Neural cell (in vitro differentiated cells): ENCODE measurements at regions not wholly inside any gene's neighbourhood (a gene's known extent, or its start where the extent isn't known, plus 50 kb on each side); places are given as distances from the start of the nearest gene placed in this dataset.

Source experiments
- H2AFZ ChIP-seq: fragments of 200-600, 300-800 bp; sonication (generic), shearing (Covaris generic); 2 replicates; pipeline ENCODE4 v1.6.0; 2014; ENCODE audit warnings: low read depth, mild to moderate bottlenecking, antibody characterized with exemption, low read length, moderate library complexity
- H3F3A ChIP-seq: fragments of 200-600 bp; shearing (Covaris generic); 2 replicates; pipeline ENCODE4 v1.6.1; 2016; ENCODE audit warnings: mild to moderate bottlenecking, moderate library complexity, mixed read lengths, antibody characterized with exemption, low read length; ENCODE audit not compliant: insufficient read depth, poor library complexity, severe bottlenecking
- H3K27ac ChIP-seq: fragments of 200-600, 300-800 bp; sonication (generic), shearing (Covaris generic); 2 replicates; pipeline ENCODE4 v1.5.1; 2014; ENCODE audit warnings: mild to moderate bottlenecking, low read length, moderate library complexity
- H3K27me3 ChIP-seq: fragments of 300-800, 200-600 bp; sonication (generic), shearing (Covaris generic); 2 replicates; pipeline ENCODE4 v1.6.0; 2014; ENCODE audit warnings: mild to moderate bottlenecking, low read depth, low read length, moderate library complexity; ENCODE audit not compliant: insufficient read depth
- H3K36me3 ChIP-seq: fragments of 300-800, 200-600 bp; sonication (generic), shearing (Covaris generic); 2 replicates; pipeline ENCODE4 v1.5.1; 2014; ENCODE audit warnings: mild to moderate bottlenecking, antibody characterized with exemption, low read length, moderate library complexity; ENCODE audit not compliant: insufficient read depth
- H3K4me2 ChIP-seq: fragments of 300-800, 200-600 bp; sonication (generic), shearing (Covaris generic); 2 replicates; pipeline ENCODE4 v1.6.0; 2014; ENCODE audit warnings: mild to moderate bottlenecking, low read length
- H3K4me3 ChIP-seq: fragments of 300-800, 200-600 bp; sonication (generic), shearing (Covaris generic); 2 replicates; pipeline ENCODE4 v1.5.1; 2014; ENCODE audit warnings: mild to moderate bottlenecking, low read length, moderate library complexity
- H3K79me2 ChIP-seq: fragments of 200-600 bp; shearing (Covaris generic); replicated peaks from 2 replicates; pipeline ENCODE4 v1.6.0; 2014; ENCODE audit warnings: mild to moderate bottlenecking, low read length, moderate library complexity; ENCODE audit not compliant: insufficient read depth
- H3K9ac ChIP-seq: fragments of 300-800, 200-600 bp; sonication (generic), shearing (Covaris generic); 2 replicates; pipeline ENCODE4 v1.6.1; 2016; ENCODE audit warnings: mild to moderate bottlenecking, low read length, mixed read lengths
- H3K9me2 ChIP-seq: fragments of 200-600 bp; shearing (Covaris generic); 2 replicates; pipeline ENCODE4 v1.6.1; 2016; ENCODE audit warnings: mild to moderate bottlenecking, low read length, mixed read lengths; ENCODE audit not compliant: insufficient read depth
- H3K9me3 ChIP-seq: fragments of 200-600, 300-800 bp; sonication (generic), shearing (Covaris generic); 2 replicates; pipeline ENCODE4 v1.6.1; 2016; ENCODE audit warnings: mild to moderate bottlenecking, mixed run types, low read length, moderate library complexity, mixed read lengths
- H4K20me1 ChIP-seq: fragments of 200-600 bp; shearing (Covaris generic); 2 replicates; pipeline ENCODE4 v1.6.1; 2016; ENCODE audit warnings: mild to moderate bottlenecking, mixed run types; ENCODE audit not compliant: insufficient read depth
- EP300 ChIP-seq: fragments of 450-650 bp; conservative IDR thresholded peaks from 2 replicates; pipeline ENCODE4 v1.6.1; 2014; ENCODE audit warnings: antibody characterized with exemption, mild to moderate bottlenecking, moderate library complexity; ENCODE audit not compliant: poor library complexity, severe bottlenecking
- EZH2 ChIP-seq: fragments of 200-600, 300-800 bp; shearing (Covaris generic), sonication (generic); IDR thresholded peaks from 2 replicates; pipeline ENCODE4 v1.6.1; 2014; ENCODE audit warnings: antibody characterized with exemption, low read length, borderline replicate concordance, mild to moderate bottlenecking; ENCODE audit not compliant: insufficient read depth, poor library complexity, severe bottlenecking
- MXI1 ChIP-seq: fragments of 450-650 bp; conservative IDR thresholded peaks from 2 replicates; pipeline ENCODE4 v1.6.1; 2014; ENCODE audit warnings: antibody characterized with exemption, mild to moderate bottlenecking; ENCODE audit not compliant: poor library complexity, severe bottlenecking
- POLR2AphosphoS5 ChIP-seq: IDR thresholded peaks from 2 replicates; pipeline ENCODE4 v1.6.1; 2012
- RAD21 ChIP-seq: fragments of 450-650 bp; conservative IDR thresholded peaks from 2 replicates; pipeline ENCODE4 v1.6.1; 2014; ENCODE audit warnings: antibody characterized with exemption, mild to moderate bottlenecking, moderate library complexity
- SMC3 ChIP-seq: fragments of 450-650 bp; conservative IDR thresholded peaks from 2 replicates; pipeline ENCODE4 v1.6.1; 2014; ENCODE audit warnings: antibody characterized with exemption, mild to moderate bottlenecking, moderate library complexity; ENCODE audit not compliant: poor library complexity
- TAF1 ChIP-seq: IDR thresholded peaks from 2 replicates; pipeline ENCODE4 v1.6.1; 2012; ENCODE audit warnings: low read depth
- TF ChIP-seq, protein P1 (sequence below): fragments of 450-650 bp; IDR thresholded peaks from 2 replicates; pipeline ENCODE4 v1.5.1; 2014; ENCODE audit warnings: antibody characterized with exemption, mild to moderate bottlenecking, moderate library complexity; ENCODE audit not compliant: poor library complexity, severe bottlenecking
- TF ChIP-seq, protein P2 (sequence below): IDR thresholded peaks from 2 replicates; pipeline ENCODE4 v1.6.1; 2012; ENCODE audit warnings: borderline replicate concordance

DNA sequence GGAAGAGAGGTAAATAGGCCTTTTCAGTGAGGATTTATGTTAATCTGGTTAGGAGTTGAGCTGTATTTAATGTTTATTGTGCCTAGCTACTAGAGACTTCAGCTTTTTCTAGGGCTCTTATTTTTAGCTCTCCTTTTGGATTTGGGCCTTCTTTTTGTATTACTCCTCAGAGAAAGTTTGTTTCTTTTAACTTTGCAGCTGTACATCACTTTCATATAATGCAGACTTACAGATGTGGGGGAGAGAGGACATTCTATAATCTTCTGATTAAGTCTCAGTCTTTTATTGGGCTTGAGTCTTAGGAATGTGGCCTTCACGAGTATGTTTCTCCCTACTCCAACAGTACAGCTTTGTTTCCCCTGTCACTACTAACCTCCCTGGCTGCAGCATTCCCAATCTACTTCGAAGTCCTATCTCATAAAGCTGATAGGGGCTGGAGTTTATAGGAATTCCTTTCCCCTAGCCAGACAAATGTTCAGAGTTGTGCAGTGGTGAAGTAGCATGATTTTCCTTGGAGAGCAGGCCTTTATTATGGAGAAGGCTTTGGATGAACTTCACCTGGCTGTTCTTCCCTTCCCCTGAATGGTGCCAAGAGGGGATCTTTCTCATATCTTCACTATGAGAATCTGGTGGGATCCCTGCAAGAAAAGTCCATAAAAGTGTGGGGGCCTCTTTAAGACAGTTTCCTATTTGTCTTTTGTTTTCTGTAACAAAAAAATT, 82.2 kb upstream of the CBLB start:
- Histone ChIP-seq H3K9ac (no peak overlapping the region), H3K79me2 (no peaks in the 10 kb centered on the region), H4K20me1 (no peaks in the 10 kb centered on the region), H3K4me3 (no peak overlapping the region), H3K4me2 (no peak overlapping the region), H2AFZ (no peak overlapping the region), H3K27me3 (no peaks in the 10 kb centered on the region), H3K9me3 (no peaks in the 10 kb centered on the region), H3K27ac (no peak overlapping the region), H3K9me2 (no peaks in the 10 kb centered on the region), H3F3A (no peaks in the 10 kb centered on the region), H3K36me3 (no peaks in the 10 kb centered on the region)
- TF ChIP-seq, protein P1, sequence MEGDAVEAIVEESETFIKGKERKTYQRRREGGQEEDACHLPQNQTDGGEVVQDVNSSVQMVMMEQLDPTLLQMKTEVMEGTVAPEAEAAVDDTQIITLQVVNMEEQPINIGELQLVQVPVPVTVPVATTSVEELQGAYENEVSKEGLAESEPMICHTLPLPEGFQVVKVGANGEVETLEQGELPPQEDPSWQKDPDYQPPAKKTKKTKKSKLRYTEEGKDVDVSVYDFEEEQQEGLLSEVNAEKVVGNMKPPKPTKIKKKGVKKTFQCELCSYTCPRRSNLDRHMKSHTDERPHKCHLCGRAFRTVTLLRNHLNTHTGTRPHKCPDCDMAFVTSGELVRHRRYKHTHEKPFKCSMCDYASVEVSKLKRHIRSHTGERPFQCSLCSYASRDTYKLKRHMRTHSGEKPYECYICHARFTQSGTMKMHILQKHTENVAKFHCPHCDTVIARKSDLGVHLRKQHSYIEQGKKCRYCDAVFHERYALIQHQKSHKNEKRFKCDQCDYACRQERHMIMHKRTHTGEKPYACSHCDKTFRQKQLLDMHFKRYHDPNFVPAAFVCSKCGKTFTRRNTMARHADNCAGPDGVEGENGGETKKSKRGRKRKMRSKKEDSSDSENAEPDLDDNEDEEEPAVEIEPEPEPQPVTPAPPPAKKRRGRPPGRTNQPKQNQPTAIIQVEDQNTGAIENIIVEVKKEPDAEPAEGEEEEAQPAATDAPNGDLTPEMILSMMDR: no peak
- TF ChIP-seq SMC3 (no peak), MXI1 (no peak), POLR2AphosphoS5 (no peak), TAF1 (no peak), EZH2 (no peak), EP300 (no peak), RAD21 (no peak)
- TF ChIP-seq, protein P2, sequence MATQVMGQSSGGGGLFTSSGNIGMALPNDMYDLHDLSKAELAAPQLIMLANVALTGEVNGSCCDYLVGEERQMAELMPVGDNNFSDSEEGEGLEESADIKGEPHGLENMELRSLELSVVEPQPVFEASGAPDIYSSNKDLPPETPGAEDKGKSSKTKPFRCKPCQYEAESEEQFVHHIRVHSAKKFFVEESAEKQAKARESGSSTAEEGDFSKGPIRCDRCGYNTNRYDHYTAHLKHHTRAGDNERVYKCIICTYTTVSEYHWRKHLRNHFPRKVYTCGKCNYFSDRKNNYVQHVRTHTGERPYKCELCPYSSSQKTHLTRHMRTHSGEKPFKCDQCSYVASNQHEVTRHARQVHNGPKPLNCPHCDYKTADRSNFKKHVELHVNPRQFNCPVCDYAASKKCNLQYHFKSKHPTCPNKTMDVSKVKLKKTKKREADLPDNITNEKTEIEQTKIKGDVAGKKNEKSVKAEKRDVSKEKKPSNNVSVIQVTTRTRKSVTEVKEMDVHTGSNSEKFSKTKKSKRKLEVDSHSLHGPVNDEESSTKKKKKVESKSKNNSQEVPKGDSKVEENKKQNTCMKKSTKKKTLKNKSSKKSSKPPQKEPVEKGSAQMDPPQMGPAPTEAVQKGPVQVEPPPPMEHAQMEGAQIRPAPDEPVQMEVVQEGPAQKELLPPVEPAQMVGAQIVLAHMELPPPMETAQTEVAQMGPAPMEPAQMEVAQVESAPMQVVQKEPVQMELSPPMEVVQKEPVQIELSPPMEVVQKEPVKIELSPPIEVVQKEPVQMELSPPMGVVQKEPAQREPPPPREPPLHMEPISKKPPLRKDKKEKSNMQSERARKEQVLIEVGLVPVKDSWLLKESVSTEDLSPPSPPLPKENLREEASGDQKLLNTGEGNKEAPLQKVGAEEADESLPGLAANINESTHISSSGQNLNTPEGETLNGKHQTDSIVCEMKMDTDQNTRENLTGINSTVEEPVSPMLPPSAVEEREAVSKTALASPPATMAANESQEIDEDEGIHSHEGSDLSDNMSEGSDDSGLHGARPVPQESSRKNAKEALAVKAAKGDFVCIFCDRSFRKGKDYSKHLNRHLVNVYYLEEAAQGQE: no peak

DNA sequence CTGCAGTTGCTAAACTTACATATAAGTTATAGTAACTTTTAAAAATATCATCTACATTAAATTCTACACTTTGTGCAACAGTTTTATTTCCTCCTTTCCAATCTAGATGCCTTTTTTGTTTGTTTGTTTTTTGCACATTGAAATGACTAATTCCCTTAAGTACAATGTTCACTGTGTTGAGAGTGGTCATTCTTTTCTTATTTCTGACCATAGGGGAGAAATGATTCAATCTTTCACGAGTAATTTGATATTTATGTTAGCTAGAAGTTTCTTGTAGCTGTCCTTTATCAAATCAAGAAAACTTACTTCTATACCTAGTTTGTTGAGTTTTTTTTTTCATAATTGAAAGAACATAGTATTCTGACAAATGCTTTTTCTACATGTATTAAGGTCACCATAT, 85.0 kb upstream of the CBLB start:
- no peaks in the 10 kb centered on the region for H3K9me3 ChIP-seq
- H3K9me2 ChIP-seq: no peaks in the 10 kb centered on the region
- no peak overlapping the region for H2AFZ ChIP-seq
- no peaks in the 10 kb centered on the region for H4K20me1 ChIP-seq
- no peaks in the 10 kb centered on the region for H3K27me3 ChIP-seq
- no peak overlapping the region for H3K27ac ChIP-seq
- H3K36me3 ChIP-seq: no peaks in the 10 kb centered on the region
- H3K4me2 ChIP-seq: no peak overlapping the region
- no peak overlapping the region for H3K4me3 ChIP-seq
- TF ChIP-seq EZH2 (no peak), RAD21 (no peak), POLR2AphosphoS5 (no peak), TAF1 (no peak), EP300 (no peak), MXI1 (no peak), SMC3 (no peak)
- TF ChIP-seq, protein P1: no peak
- TF ChIP-seq, protein P2: no peak
- H3K9ac ChIP-seq: no peak overlapping the region
- no peaks in the 10 kb centered on the region for H3F3A ChIP-seq
- no peaks in the 10 kb centered on the region for H3K79me2 ChIP-seq
